NT2/D1 (cell line): ENCODE measurements at regions not wholly inside any gene's neighbourhood (a gene's known extent, or its start where the extent isn't known, plus 50 kb on each side); places are given as distances from the start of the nearest gene placed in this dataset.

Source experiments
- DNase-seq: peaks from one replicate; pipeline ENCODE4 v3.0.0-alpha.2; 2011; ENCODE audit warnings: low read depth, low spot score
- H3K27me3 ChIP-seq: 2 replicates; pipeline ENCODE4 v1.6.0; 2011; ENCODE audit warnings: mild to moderate bottlenecking; ENCODE audit not compliant: insufficient read length, insufficient read depth
- H3K36me3 ChIP-seq: 2 replicates; pipeline ENCODE4 v1.6.1; 2011; ENCODE audit warnings: mild to moderate bottlenecking, low read length, mixed read lengths; ENCODE audit not compliant: insufficient read depth, insufficient read length
- H3K4me1 ChIP-seq: 2 replicates; pipeline ENCODE4 v1.5.1; 2011; ENCODE audit not compliant: insufficient read depth, insufficient read length
- H3K4me3 ChIP-seq: 2 replicates; pipeline ENCODE4 v1.5.1; 2011; ENCODE audit warnings: low read depth; ENCODE audit not compliant: insufficient read length
- H3K9ac ChIP-seq: 2 replicates; pipeline ENCODE4 v1.6.0; 2011; ENCODE audit warnings: low read depth; ENCODE audit not compliant: insufficient read length
- H3K9me3 ChIP-seq: 2 replicates; pipeline ENCODE4 v1.5.1; 2011; ENCODE audit warnings: mild to moderate bottlenecking, low read length; ENCODE audit not compliant: insufficient read depth
- SUZ12 ChIP-seq: IDR thresholded peaks from 2 replicates; pipeline ENCODE4 v1.6.1; 2011; ENCODE audit not compliant: insufficient read length, insufficient read depth; ENCODE audit errors: extremely low read depth
- YY1 ChIP-seq: IDR thresholded peaks from 2 replicates; pipeline ENCODE4 v1.6.1; 2011; ENCODE audit not compliant: insufficient read length, insufficient read depth
- ZNF274 ChIP-seq: IDR thresholded peaks from 2 replicates; pipeline ENCODE4 v1.6.1; 2011; ENCODE audit warnings: mild to moderate bottlenecking, low read depth, low read length

- Histone ChIP-seq H3K9ac (no peak overlapping the region), H3K9me3 (no peaks in the 10 kb centered on the region), H3K36me3 (no peaks in the 10 kb centered on the region), H3K4me3 (no peak overlapping the region), H3K4me1 (no peaks in the 10 kb centered on the region), H3K27me3 (no peaks in the 10 kb centered on the region)
- DNase-seq: no peak
- TF ChIP-seq YY1 (no peak), ZNF274 (no peak), SUZ12 (no peak)
These were observed 335.9 kb downstream of the VPS13C start for GRCh38 chr15:61724251-61724939.

- Histone ChIP-seq H3K4me1 (no peaks in the 10 kb centered on the region), H3K4me3 (no peak overlapping the region), H3K9me3 (no peaks in the 10 kb centered on the region), H3K27me3 (no peaks in the 10 kb centered on the region), H3K36me3 (no peaks in the 10 kb centered on the region), H3K9ac (no peak overlapping the region)
- no peak for DNase-seq
- no peak for TF ChIP-seq YY1
- TF ChIP-seq ZNF274: no peak
- TF ChIP-seq SUZ12: no peak
These were observed 338.8 kb downstream of the VPS13C start for GRCh38 chr15:61721418-61721817.

- DNase-seq: no peak
- Histone ChIP-seq H3K36me3 (no peaks in the 10 kb centered on the region), H3K4me3 (no peak overlapping the region), H3K9ac (no peak overlapping the region), H3K4me1 (no peaks in the 10 kb centered on the region), H3K27me3 (no peaks in the 10 kb centered on the region), H3K9me3 (no peaks in the 10 kb centered on the region)
- TF ChIP-seq ZNF274 (no peak), YY1 (no peak), SUZ12 (no peak)
These were observed 340.0 kb downstream of the VPS13C start for GRCh38 chr15:61720197-61720704.

DNA sequence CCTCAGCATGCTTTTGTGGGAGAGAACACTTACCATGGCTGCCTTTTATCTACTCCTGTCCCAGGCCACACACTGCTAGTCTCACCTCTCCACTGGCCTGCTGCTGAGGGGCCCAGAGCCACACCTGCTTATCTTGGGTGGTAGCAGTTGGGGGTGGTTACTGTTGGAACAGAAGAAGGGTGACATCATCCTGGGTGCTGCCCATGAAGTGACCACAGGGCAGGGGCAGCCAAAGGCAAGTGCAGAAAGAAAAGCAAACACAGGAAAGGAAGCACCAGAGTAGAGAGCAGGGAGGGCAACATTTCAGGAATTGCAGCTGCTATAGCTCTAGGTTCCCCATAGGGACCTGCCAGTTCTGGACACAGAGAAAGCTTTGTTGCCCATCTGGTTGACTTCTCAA is 345.2 kb downstream of the VPS13C start:
- Histone ChIP-seq H3K9ac (no peak overlapping the region), H3K36me3 (no peaks in the 10 kb centered on the region), H3K9me3 (no peaks in the 10 kb centered on the region), H3K4me1 (peaks cover 2% of the 10 kb centered on the region), H3K4me3 (no peak overlapping the region), H3K27me3 (no peaks in the 10 kb centered on the region)
- no peak for DNase-seq
- no peak for TF ChIP-seq SUZ12
- no peak for TF ChIP-seq ZNF274
- no peak for TF ChIP-seq YY1

GRCh38 chr15:61712129-61712759 is 348.0 kb downstream of the VPS13C start:
- no peak overlapping the region for H3K4me3 ChIP-seq
- H3K36me3 ChIP-seq: no peaks in the 10 kb centered on the region
- H3K9ac ChIP-seq: no peak overlapping the region
- no peak for TF ChIP-seq ZNF274
- no peak for TF ChIP-seq YY1
- TF ChIP-seq SUZ12: no peak
- peaks cover 2% of the 10 kb centered on the region for H3K4me1 ChIP-seq
- no peak for DNase-seq
- H3K27me3 ChIP-seq: no peaks in the 10 kb centered on the region
- H3K9me3 ChIP-seq: no peaks in the 10 kb centered on the region

- Histone ChIP-seq H3K4me3 (no peak overlapping the region), H3K9ac (no peak overlapping the region), H3K27me3 (no peaks in the 10 kb centered on the region), H3K9me3 (no peaks in the 10 kb centered on the region), H3K4me1 (no peaks in the 10 kb centered on the region), H3K36me3 (no peaks in the 10 kb centered on the region)
- TF ChIP-seq SUZ12 (no peak), ZNF274 (no peak), YY1 (no peak)
- no peak for DNase-seq
These were observed 357.8 kb downstream of the VPS13C start for GRCh38 chr15:61702224-61703020.

- no peak overlapping the region for H3K9ac ChIP-seq
- no peaks in the 10 kb centered on the region for H3K36me3 ChIP-seq
- H3K4me3 ChIP-seq: no peak overlapping the region
- no peaks in the 10 kb centered on the region for H3K27me3 ChIP-seq
- no peak for DNase-seq
- no peak for TF ChIP-seq YY1
- TF ChIP-seq SUZ12: no peak
- TF ChIP-seq ZNF274: no peak
- no peaks in the 10 kb centered on the region for H3K4me1 ChIP-seq
- H3K9me3 ChIP-seq: no peaks in the 10 kb centered on the region
These were observed 358.8 kb downstream of the VPS13C start for GRCh38 chr15:61701455-61701854.
